GM13976 (cell line): ENCODE measurements at regions not wholly inside any gene's neighbourhood (a gene's known extent, or its start where the extent isn't known, plus 50 kb on each side); places are given as distances from the start of the nearest gene placed in this dataset.

Source experiments
- DNase-seq: peaks from one replicate; pipeline ENCODE4 v3.0.0; 2012; ENCODE audit warnings: low spot score
- in situ Hi-C: fragments of 300-500 bp; cut with MboI; formaldehyde crosslinking; loops from one replicate; pipeline ENCODE4 v1.12.0; 2022; ENCODE audit warnings: low sequenced_read_pairs, mixed read lengths, inconsistent platforms; ENCODE audit not compliant: unreplicated experiment
- TF ChIP-seq, protein P1 (sequence below): IDR thresholded peaks from 2 replicates; pipeline ENCODE4 v1.5.1; 2012; ENCODE audit warnings: borderline replicate concordance, mild to moderate bottlenecking; ENCODE audit not compliant: insufficient read depth; ENCODE audit errors: extremely low read depth, missing control alignments, control extremely low read depth

DNA sequence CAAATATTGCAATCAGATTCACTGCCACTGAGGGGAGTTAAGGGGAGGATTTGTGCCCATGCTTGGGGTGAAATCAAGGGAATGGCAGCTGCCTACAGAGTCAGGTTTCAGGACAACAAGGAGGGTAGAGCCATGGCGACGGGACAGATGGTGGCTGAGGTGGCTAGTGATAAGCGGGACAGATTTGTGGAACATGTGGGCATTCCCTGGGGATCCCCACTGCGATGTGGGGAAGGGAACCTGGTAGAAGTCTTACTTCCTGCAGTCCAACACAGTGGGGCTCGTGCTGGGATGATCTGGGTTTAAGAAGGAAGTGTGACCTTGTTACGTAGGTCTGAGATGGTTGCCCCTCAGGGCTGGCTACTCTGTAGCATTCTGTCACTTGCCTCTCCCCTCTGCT, 292.0 kb upstream of the JARID2 start:
- in situ Hi-C loops, result no loop called here
- DNase-seq, result no peak
- TF ChIP-seq, protein P1, sequence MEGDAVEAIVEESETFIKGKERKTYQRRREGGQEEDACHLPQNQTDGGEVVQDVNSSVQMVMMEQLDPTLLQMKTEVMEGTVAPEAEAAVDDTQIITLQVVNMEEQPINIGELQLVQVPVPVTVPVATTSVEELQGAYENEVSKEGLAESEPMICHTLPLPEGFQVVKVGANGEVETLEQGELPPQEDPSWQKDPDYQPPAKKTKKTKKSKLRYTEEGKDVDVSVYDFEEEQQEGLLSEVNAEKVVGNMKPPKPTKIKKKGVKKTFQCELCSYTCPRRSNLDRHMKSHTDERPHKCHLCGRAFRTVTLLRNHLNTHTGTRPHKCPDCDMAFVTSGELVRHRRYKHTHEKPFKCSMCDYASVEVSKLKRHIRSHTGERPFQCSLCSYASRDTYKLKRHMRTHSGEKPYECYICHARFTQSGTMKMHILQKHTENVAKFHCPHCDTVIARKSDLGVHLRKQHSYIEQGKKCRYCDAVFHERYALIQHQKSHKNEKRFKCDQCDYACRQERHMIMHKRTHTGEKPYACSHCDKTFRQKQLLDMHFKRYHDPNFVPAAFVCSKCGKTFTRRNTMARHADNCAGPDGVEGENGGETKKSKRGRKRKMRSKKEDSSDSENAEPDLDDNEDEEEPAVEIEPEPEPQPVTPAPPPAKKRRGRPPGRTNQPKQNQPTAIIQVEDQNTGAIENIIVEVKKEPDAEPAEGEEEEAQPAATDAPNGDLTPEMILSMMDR, result no peak

DNA sequence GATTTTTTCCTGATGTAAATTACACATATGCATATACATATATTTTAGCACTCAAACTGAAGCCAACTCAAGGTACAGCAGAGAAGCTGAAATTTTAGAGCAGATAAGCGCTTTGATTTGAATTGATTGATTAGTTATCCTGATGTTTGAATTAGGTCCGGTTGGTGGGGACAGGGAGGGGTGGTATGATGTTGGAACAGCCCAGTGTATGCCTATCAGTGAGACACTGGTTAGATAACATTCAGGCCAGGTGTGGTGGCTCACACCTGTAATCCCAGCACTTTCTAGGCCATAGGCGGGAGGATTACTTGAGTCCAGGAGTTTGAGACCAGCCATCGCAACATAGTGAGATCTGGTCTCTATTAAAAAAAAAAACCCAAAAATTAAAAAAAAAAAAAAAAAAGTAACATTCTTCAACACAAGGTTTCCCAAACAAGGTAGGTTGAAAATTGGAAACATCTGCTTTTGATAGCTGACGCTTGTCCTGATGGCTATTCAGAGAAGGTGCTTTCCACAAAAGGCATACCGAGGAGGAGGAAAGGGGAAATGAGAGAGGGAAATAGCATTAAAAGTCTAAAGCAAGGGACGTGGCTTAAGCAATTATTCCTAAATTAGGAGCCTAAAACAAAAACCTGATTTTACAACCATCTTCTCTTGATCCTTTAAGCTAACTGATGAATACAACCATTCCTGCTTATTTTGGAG, 288.4 kb upstream of the JARID2 start:
- in situ Hi-C loops, result no loop called here
- DNase-seq, result no peak
- TF ChIP-seq, protein P1, result no peak

DNA sequence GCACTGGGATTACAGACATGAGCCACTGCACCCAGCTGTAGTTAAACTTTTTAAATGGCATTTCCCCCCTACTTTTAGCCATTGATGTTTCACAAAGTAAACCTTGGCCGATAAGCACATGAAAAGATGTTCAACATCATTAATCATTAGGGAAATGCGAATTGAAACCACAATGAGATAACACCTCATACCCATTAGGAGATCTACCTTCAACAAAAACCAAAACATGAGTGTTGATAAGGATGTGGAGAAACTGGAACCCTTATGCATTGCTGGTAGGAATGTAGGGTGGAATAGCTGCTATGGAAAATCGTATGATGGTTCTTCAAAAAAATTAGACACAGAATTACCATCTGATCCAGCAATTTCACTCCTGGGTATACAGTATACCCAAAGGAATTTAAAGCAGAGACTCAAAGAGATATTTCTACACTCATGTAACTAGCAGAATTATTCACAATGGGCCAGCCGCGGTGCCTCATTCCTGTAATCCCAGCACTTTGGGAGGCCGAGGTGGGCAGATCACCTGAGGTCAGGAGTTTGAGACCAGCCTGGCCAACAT, 286.5 kb upstream of the JARID2 start:
- DNase-seq, result no peak
- TF ChIP-seq, protein P1, result no peak
- in situ Hi-C loops, result no loop called here

DNA sequence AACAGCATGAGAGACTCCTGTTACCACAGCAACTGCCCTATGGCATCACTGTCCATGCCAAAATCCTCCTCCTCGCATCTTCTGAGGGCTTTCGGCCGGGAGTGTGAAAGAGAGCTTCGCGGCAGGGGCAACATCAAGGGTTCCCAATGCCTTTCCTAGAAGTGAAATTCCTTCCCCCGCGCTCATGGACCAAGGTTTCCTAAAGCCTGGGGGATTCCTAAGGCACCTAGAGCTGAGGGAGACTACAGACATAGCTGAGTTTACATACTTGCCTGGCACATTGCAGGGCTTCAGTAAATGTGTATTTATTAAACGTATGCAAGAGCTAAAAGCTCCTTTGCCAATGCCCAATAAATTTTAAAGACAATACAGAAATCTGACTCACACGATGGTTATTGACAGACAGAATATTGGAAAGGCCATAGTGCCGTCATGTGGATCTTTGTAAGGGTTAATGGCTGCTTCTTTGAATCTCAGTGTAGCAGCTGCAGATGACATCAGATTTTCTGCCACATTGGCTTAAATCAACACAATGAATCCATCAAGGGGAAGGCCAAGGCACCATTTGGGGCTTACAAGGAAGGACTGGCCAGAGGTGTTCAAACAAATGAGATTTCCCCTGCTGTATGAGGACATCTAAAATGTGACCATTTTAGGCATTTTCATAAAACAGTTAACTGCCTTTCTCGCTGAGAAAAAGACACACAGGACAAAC, 281.2 kb upstream of the JARID2 start:
- TF ChIP-seq, protein P1, result no peak
- in situ Hi-C loops, result no loop called here
- no peak for DNase-seq

DNA sequence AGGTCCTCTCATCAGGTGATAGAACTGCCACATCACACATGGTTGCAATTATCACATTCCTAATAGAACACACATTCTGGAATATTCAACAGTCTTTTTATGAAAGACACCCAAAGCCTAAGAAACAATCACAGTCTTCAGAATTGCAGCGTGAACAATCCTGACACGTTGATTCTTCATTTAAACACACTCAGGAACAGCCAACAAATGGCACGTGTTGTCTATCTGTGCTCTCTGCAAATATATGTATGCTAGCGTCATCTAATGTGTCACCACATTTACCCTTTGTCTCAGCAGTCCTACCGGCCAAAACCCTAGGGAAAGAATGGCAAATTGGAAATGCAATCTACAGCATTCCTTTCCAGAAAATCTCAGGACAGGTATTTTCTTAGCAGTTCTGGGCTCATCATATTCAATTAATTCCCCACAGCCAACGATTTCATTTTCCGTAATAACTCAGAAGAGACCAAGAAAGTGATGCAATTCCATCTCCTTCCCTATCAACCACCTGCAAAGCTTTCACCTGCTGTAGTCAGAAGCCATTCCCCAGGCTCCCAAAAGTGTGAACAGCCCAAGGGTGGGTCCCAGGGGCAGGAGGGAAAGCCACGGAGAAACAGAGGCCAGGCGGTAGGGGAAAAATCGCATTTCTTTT, 280.3 kb upstream of the JARID2 start:
- in situ Hi-C loops, result no loop called here
- TF ChIP-seq, protein P1, result no peak
- DNase-seq, result no peak

DNA sequence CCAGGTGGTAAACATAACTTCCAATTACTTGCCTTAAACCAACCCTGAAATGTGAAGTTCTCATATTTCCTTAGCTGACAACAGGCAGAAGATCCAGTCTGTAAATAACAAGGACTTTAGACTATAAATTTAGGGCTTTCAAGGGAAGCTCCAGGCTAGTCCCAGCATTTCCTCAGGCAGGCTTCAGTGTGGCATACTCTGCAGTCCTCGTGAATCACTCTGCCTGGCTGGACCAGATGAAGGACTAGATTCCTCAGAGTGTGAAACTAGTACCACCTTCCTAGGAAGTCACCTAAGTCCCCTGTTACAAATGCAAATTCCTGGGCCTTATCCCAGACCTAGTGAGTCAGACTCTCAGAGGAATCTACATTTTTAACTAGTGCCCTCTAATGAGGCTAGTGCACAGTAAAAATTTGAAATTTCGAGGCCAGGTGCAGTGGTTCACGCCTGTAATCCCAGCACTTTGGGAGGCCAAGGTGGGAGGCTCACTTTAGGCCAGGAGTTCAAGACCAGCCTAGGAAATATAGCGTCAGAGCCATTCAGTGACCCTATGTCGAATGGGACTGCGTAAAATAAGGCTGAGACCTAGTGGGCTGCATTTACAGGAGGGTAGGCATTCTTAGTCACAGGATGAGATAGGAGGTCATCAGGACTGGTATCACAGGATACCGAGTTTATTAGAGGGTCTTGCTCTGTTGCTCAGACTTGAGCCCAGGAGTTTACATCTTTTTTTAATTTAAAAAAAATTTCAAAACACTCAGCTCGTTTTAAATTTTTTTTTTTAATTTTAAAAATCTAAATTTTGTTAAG, 279.6 kb upstream of the JARID2 start:
- in situ Hi-C loops, result no loop called here
- DNase-seq, result no peak
- TF ChIP-seq, protein P1, result no peak
